ENCODE measurements at regions not wholly inside any gene's neighbourhood (a gene's known extent, or its start where the extent isn't known, plus 50 kb on each side); places are given as distances from the start of the nearest gene placed in this dataset.

DNA sequence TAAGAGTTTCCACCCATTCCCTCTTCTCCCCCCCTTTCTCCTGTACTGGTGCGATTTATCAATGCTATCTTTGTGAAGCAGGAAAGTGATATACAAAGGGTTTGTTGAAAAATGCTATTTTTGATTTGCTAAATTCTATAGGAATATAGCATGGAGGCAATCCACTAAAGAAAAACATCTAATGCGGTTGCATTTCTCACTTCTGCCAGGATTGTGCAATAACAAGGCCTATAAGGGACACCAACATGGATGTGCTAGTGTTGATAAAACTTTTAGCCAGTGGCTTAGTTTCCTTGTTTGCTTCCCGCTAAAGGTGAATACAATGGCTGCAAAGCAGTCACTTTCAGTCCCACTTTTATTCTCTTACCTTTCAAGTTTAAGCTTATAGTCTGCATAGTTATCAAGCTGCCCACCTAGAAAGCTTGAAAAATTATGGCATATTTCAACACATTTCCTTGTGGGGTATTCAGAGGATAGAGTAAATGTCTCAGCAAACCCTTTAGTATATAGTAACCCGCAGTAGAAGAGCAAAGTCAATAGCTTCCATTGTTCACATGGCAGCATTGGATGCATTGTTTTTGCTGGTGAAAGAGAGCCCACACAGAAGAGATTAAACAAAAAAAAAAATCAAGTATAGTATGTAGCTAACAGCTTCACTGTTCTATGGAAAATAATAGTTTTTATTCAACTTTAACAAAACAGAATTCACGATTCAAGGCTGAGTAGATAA, 674.6 kb upstream of the SEMA6A start:
- ATAC-seq (no peak), DNase-seq (ENCODE audit: low spot score) (no peak)
- Mint-ChIP-seq H3K27me3 (ENCODE audit: low read depth) (no peaks in the 10 kb centered on the region), H3K9me3 (no peaks in the 10 kb centered on the region), H3K27ac (no peak overlapping the region), H3K36me3 (no peaks in the 10 kb centered on the region), H3K4me3 (no peak overlapping the region), H3K4me1 (peaks cover 20% of the 10 kb centered on the region)
- ChIA-PET CTCF (no interaction called here), POLR2A (no interaction called here)
- TF ChIP-seq KAT7 (CRISPR knock-in tag; IDR thresholded peaks at IDR 0.05; ENCODE audit: borderline replicate concordance) (no peak), JUN (CRISPR knock-in tag; IDR thresholded peaks at IDR 0.05) (no peak), ZNF138 (CRISPR knock-in tag; conservative IDR thresholded peaks at IDR 0.05) (no peak), ESRRA (CRISPR knock-in tag; IDR thresholded peaks at IDR 0.05; ENCODE audit: borderline replicate concordance) (no peak), NR1H2 (CRISPR knock-in tag; IDR thresholded peaks at IDR 0.05) (no peak), ZNF219 (CRISPR knock-in tag; IDR thresholded peaks at IDR 0.05; ENCODE audit: borderline replicate concordance) (no peak), SOX15 (CRISPR knock-in tag; IDR thresholded peaks at IDR 0.05) (no peak), ZNF317 (CRISPR knock-in tag; IDR thresholded peaks at IDR 0.05; ENCODE audit: borderline replicate concordance, low read depth) (no peak)
- TF ChIP-seq, protein P1, sequence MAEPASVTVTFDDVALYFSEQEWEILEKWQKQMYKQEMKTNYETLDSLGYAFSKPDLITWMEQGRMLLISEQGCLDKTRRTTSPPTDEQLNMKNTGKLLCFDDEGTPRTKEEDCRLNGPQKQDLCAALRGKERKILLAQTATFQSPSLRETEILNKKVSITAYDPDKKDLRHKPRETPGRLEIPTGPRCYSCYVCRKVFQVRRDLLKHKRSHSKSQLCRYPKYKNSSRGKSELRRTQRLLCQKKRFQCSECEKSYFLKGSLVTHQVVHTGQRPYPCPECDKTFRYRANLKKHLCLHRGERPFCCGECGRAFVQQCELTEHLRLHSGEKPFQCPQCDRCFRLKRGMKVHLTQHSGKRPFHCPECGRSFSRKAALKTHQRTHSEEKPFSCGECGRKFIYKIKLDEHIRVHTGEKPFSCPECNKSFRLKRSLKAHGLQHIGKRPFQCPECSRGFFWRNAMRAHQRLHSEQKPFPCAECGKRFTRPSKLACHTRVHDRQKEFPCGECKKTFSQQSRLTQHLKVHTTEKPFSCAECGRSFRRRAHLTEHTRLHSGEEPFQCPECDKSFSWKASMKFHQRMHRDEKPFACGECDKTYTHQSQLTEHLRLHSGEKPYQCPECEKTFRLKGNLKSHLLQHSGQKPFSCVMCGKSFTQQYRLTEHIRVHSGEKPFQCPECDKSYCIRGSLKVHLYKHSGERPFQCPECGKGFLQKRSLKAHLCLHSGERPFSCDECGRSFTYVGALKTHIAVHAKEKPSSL (CRISPR knock-in tag; conservative IDR thresholded peaks at IDR 0.05) = no peak
- TF ChIP-seq, protein P2, sequence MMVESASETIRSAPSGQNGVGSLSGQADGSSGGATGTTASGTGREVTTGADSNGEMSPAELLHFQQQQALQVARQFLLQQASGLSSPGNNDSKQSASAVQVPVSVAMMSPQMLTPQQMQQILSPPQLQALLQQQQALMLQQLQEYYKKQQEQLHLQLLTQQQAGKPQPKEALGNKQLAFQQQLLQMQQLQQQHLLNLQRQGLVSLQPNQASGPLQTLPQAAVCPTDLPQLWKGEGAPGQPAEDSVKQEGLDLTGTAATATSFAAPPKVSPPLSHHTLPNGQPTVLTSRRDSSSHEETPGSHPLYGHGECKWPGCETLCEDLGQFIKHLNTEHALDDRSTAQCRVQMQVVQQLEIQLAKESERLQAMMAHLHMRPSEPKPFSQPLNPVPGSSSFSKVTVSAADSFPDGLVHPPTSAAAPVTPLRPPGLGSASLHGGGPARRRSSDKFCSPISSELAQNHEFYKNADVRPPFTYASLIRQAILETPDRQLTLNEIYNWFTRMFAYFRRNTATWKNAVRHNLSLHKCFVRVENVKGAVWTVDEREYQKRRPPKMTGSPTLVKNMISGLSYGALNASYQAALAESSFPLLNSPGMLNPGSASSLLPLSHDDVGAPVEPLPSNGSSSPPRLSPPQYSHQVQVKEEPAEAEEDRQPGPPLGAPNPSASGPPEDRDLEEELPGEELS (CRISPR knock-in tag; IDR thresholded peaks at IDR 0.05) = no peak

DNA sequence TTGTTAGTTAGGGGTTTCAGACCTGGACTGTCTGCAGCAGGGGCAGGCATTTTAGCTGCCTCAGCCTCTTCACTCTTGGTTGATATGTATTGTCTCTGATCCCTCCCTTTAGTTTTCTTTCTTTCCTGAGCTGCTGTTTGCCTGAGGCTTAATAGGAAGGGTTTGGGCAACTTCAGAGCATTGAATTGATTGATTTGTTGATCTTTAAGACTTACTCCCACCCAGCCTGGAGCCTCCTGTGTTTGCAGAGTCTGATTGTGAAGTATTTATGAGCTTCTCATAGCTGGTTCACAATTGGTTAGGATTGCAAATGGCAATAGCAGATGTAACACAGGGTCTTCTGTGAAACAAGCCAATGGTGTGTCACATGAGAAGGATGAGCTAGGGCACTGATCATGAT, 671.8 kb upstream of the SEMA6A start:
- H3K4me1 Mint-ChIP-seq = peaks cover 8% of the 10 kb centered on the region
- H3K27ac Mint-ChIP-seq = no peak overlapping the region
- H3K9me3 Mint-ChIP-seq = peaks cover 7% of the 10 kb centered on the region; the same call in 1 of the 2 replicates
- no peaks in the 10 kb centered on the region for H3K27me3 Mint-ChIP-seq (ENCODE audit: low read depth)
- CTCF ChIA-PET = no interaction called here
- H3K36me3 Mint-ChIP-seq = peaks cover 6% of the 10 kb centered on the region; the same call in 1 of the 2 replicates
- DNase-seq (ENCODE audit: low spot score) (no peak), ATAC-seq (no peak)
- no peak overlapping the region for H3K4me3 Mint-ChIP-seq
- POLR2A ChIA-PET = no interaction called here
- TF ChIP-seq, protein P3, sequence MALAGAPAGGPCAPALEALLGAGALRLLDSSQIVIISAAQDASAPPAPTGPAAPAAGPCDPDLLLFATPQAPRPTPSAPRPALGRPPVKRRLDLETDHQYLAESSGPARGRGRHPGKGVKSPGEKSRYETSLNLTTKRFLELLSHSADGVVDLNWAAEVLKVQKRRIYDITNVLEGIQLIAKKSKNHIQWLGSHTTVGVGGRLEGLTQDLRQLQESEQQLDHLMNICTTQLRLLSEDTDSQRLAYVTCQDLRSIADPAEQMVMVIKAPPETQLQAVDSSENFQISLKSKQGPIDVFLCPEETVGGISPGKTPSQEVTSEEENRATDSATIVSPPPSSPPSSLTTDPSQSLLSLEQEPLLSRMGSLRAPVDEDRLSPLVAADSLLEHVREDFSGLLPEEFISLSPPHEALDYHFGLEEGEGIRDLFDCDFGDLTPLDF (CRISPR knock-in tag; IDR thresholded peaks at IDR 0.05) = no peak
- TF ChIP-seq, protein P4, sequence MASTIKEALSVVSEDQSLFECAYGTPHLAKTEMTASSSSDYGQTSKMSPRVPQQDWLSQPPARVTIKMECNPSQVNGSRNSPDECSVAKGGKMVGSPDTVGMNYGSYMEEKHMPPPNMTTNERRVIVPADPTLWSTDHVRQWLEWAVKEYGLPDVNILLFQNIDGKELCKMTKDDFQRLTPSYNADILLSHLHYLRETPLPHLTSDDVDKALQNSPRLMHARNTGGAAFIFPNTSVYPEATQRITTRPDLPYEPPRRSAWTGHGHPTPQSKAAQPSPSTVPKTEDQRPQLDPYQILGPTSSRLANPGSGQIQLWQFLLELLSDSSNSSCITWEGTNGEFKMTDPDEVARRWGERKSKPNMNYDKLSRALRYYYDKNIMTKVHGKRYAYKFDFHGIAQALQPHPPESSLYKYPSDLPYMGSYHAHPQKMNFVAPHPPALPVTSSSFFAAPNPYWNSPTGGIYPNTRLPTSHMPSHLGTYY (CRISPR knock-in tag; IDR thresholded peaks at IDR 0.05) = no peak
- no peak for TF ChIP-seq SMAD4 (CRISPR knock-in tag; IDR thresholded peaks at IDR 0.05)
- no peak for TF ChIP-seq KAT7 (CRISPR knock-in tag; IDR thresholded peaks at IDR 0.05; ENCODE audit: borderline replicate concordance)
- TF ChIP-seq ZNF232 (CRISPR knock-in tag; IDR thresholded peaks at IDR 0.05) = no peak
- TF ChIP-seq, protein P1 (CRISPR knock-in tag; conservative IDR thresholded peaks at IDR 0.05) = no peak
